ENCODE measurements at regions not wholly inside any gene's neighbourhood (a gene's known extent, or its start where the extent isn't known, plus 50 kb on each side); places are given as distances from the start of the nearest gene placed in this dataset.
"Not testable (repeated sequence)": the region's sequence is repeated elsewhere in the genome, so short reads cannot be mapped to it uniquely, and the experiment has no call there.

GRCh38 chr3:33940149-33940548 lies 141.7 kb downstream of the PDCD6IP start:
- no peak overlapping the region for H3K27ac ChIP-seq
- no peak overlapping the region for H3K4me3 ChIP-seq
- no peaks in the 10 kb centered on the region for H3K9me3 ChIP-seq
- TF ChIP-seq, protein P1, sequence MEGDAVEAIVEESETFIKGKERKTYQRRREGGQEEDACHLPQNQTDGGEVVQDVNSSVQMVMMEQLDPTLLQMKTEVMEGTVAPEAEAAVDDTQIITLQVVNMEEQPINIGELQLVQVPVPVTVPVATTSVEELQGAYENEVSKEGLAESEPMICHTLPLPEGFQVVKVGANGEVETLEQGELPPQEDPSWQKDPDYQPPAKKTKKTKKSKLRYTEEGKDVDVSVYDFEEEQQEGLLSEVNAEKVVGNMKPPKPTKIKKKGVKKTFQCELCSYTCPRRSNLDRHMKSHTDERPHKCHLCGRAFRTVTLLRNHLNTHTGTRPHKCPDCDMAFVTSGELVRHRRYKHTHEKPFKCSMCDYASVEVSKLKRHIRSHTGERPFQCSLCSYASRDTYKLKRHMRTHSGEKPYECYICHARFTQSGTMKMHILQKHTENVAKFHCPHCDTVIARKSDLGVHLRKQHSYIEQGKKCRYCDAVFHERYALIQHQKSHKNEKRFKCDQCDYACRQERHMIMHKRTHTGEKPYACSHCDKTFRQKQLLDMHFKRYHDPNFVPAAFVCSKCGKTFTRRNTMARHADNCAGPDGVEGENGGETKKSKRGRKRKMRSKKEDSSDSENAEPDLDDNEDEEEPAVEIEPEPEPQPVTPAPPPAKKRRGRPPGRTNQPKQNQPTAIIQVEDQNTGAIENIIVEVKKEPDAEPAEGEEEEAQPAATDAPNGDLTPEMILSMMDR (IDR thresholded peaks at IDR 0.05) = no peak
- ATAC-seq (no peak), DNase-seq (no peak)
- no peaks in the 10 kb centered on the region for H3K36me3 ChIP-seq
- H3K4me1 ChIP-seq = no peaks in the 10 kb centered on the region
- no peaks in the 10 kb centered on the region for H3K27me3 ChIP-seq
- intact Hi-C loops (cut with DNase I) = no loop called here

GRCh38 chr3:33940736-33941135 lies 142.3 kb downstream of the PDCD6IP start:
- ATAC-seq (no peak), DNase-seq (no peak)
- Histone ChIP-seq H3K4me3 (no peak overlapping the region), H3K27ac (no peak overlapping the region), H3K36me3 (no peaks in the 10 kb centered on the region), H3K9me3 (no peaks in the 10 kb centered on the region), H3K4me1 (no peaks in the 10 kb centered on the region), H3K27me3 (no peaks in the 10 kb centered on the region)
- TF ChIP-seq, protein P1 (IDR thresholded peaks at IDR 0.05) = no peak
- intact Hi-C loops (cut with DNase I) = no loop called here

DNA sequence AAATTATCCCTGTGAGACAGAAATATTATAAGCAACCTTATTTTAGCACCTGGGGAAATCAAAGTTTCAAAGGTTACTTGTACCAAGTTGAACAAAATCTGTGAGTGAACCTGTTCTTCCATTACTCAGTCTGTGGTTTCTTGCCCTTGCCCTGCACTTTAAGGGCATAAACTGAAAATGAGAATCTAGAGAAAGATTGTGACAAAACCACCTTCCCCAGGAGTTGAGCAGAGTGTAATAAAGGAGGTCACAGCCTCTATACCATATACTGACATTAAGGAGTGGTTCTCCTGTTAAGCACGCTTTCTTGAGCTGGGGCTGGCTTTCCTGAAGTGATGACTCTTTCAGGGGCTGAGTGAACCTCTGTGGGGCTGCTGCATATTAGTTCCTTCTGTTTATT lies 143.4 kb downstream of the PDCD6IP start:
- Histone ChIP-seq H3K27ac (no peak overlapping the region), H3K4me3 (no peak overlapping the region), H3K4me1 (no peaks in the 10 kb centered on the region), H3K9me3 (no peaks in the 10 kb centered on the region), H3K27me3 (no peaks in the 10 kb centered on the region), H3K36me3 (no peaks in the 10 kb centered on the region)
- DNase-seq (no peak), ATAC-seq (no peak)
- TF ChIP-seq, protein P1 (IDR thresholded peaks at IDR 0.05) = no peak
- intact Hi-C loops (cut with DNase I) = no loop called here

DNA sequence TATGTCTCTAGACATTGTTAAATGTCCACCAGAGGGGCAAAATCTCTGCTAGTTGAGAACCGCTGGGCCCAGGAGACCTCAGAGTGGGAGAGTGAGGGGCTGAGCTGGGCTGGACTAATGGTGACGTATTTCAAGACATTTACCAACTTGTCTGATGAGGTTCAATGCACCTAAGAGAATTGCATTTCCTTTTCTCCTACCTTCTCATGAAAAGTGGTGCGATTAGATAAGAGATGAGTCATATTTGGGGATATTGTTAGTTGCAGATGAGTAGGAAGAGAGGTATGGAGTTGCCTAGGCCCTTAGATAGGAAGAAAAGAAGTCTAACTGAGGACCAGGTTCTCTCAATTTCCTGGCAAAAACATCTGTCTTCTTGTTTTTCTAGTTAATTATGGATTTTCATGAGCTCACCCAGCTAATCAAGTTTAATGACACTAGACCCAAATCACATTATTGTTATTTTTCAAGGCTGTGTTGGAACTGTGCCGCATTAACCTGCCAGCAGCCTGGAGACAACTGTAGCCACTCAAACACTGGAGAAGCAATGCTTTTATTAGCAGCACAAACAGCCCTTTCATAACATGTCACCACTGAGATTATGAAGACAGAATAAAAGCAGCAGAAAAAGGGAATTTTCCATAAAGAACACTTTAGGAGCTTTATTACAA lies 144.2 kb downstream of the PDCD6IP start:
- Histone ChIP-seq H3K9me3 (no peaks in the 10 kb centered on the region), H3K36me3 (no peaks in the 10 kb centered on the region), H3K4me3 (no peak overlapping the region), H3K27ac (no peak overlapping the region), H3K4me1 (no peaks in the 10 kb centered on the region), H3K27me3 (no peaks in the 10 kb centered on the region)
- intact Hi-C loops (cut with DNase I) = no loop called here
- ATAC-seq (no peak), DNase-seq (no peak)
- TF ChIP-seq, protein P1 (IDR thresholded peaks at IDR 0.05) = no peak

- no peaks in the 10 kb centered on the region for H3K36me3 ChIP-seq
- ATAC-seq (no peak), DNase-seq (no peak)
- H3K27me3 ChIP-seq = no peaks in the 10 kb centered on the region
- H3K4me3 ChIP-seq = no peak overlapping the region
- H3K9me3 ChIP-seq = no peaks in the 10 kb centered on the region
- intact Hi-C loops (cut with DNase I) = no loop called here
- TF ChIP-seq, protein P1 (IDR thresholded peaks at IDR 0.05) = no peak
- no peak overlapping the region for H3K27ac ChIP-seq
- no peaks in the 10 kb centered on the region for H3K4me1 ChIP-seq
Observed at GRCh38 chr3:33943277-33943676, 144.8 kb downstream of the PDCD6IP start.

DNA sequence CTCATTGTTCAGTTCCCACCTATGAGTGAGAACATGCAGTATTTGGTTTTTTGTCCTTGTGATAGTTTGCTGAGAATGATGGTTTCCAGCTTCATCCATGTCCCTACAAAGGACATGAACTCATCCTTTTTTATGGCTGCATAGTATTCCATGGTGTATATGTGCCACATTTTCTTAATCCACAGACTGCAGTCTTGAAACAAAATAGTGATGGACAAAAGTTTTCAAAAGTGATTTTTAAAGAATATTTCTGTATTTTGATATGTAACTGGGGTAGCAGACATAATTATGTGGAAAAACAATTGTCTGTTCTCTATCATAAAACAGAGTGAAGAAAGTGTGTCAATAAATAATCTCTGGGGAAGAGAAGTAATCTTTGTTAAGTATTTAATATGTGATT lies 148.2 kb downstream of the PDCD6IP start:
- DNase-seq; H3K27ac ChIP-seq; H3K27me3 ChIP-seq; H3K4me3 ChIP-seq; H3K36me3 ChIP-seq; H3K9me3 ChIP-seq; intact Hi-C loops (cut with DNase I); ATAC-seq; H3K4me1 ChIP-seq: not testable (repeated sequence)

Measured in left lung (tissue), 4 donors.